Stimulated activated naive CD8-positive, alpha-beta T cell treated with anti-CD3 and anti-CD28 coated beads, Interleukin-15, amount 100 ng/mL, for 72 hours (primary cell): ENCODE measurements at regions not wholly inside any gene's neighbourhood (a gene's known extent, or its start where the extent isn't known, plus 50 kb on each side); places are given as distances from the start of the nearest gene placed in this dataset.

Experiments used
- ATAC-seq: fragments of 150-1000 bp; cut with Tn5 transposase; 2 replicates; pipeline ENCODE4 v1.10.0; 2021; ENCODE audit warnings: mild to moderate bottlenecking, moderate library complexity
- DNase-seq, 2 donors: peaks; one replicate each; pipeline ENCODE4 v3.0.0; 2021 to 2022
- H3K27ac Mint-ChIP-seq, 2 donors: one replicate each; pipeline ENCODE4 v1.8.0; 2022; ENCODE audit warnings: mild to moderate bottlenecking in 2 of 2, mixed read lengths in 2 of 2, moderate library complexity in 2 of 2
- H3K27me3 Mint-ChIP-seq: one replicate; pipeline ENCODE4 v1.8.0; 2022; ENCODE audit warnings: mixed read lengths
- H3K4me1 Mint-ChIP-seq: one replicate; pipeline ENCODE4 v1.8.0; 2022; ENCODE audit warnings: mild to moderate bottlenecking, mixed read lengths
- H3K4me3 Mint-ChIP-seq, 2 donors: one replicate each; pipeline ENCODE4 v1.8.0; 2022; ENCODE audit warnings: mild to moderate bottlenecking in 2 of 2, mixed read lengths in 2 of 2, moderate library complexity in 1 of 2
- H3K9me3 Mint-ChIP-seq, 2 donors: one replicate each; pipeline ENCODE4 v1.8.0; 2022; ENCODE audit warnings: mixed read lengths in 2 of 2

- H3K27me3 Mint-ChIP-seq = no peaks in the 10 kb centered on the region
- H3K4me3 Mint-ChIP-seq = no peak overlapping the region
- DNase-seq (no peak), ATAC-seq (no peak)
- H3K9me3 Mint-ChIP-seq = peaks cover 19 to 23% of the 10 kb centered on the region in 2 donors
- no peaks in the 10 kb centered on the region for H3K4me1 Mint-ChIP-seq
- H3K27ac Mint-ChIP-seq = no peak overlapping the region
Observed at GRCh38 chr5:136924490-136924889, 559.1 kb upstream of the TRPC7 start.

- DNase-seq = no peak
- no peak overlapping the region for H3K27ac Mint-ChIP-seq
- H3K4me1 Mint-ChIP-seq = no peaks in the 10 kb centered on the region
- no peaks in the 10 kb centered on the region for H3K27me3 Mint-ChIP-seq
- H3K4me3 Mint-ChIP-seq = no peak overlapping the region
- no peak for ATAC-seq
- H3K9me3 Mint-ChIP-seq = peaks cover 0 to 2% of the 10 kb centered on the region in 2 donors
Observed at GRCh38 chr5:136910625-136911024, 545.3 kb upstream of the TRPC7 start.

GRCh38 chr5:136909906-136910305 is 544.6 kb upstream of the TRPC7 start:
- no peak for DNase-seq
- no peaks in the 10 kb centered on the region for H3K27me3 Mint-ChIP-seq
- no peak overlapping the region for H3K27ac Mint-ChIP-seq
- no peak overlapping the region for H3K4me3 Mint-ChIP-seq
- H3K9me3 Mint-ChIP-seq = no peaks in the 10 kb centered on the region
- H3K4me1 Mint-ChIP-seq = no peaks in the 10 kb centered on the region
- ATAC-seq = no peak

- Mint-ChIP-seq H3K4me1 (no peaks in the 10 kb centered on the region), H3K27me3 (no peaks in the 10 kb centered on the region), H3K4me3 (no peak overlapping the region), H3K27ac (no peak overlapping the region), H3K9me3 (peaks cover 0 to 2% of the 10 kb centered on the region in 2 donors)
- ATAC-seq = no peak
- DNase-seq = no peak
Observed at GRCh38 chr5:136907371-136907770, 542.0 kb upstream of the TRPC7 start.

- no peaks in the 10 kb centered on the region for H3K4me1 Mint-ChIP-seq
- ATAC-seq (no peak), DNase-seq (no peak)
- H3K4me3 Mint-ChIP-seq = no peak overlapping the region
- H3K9me3 Mint-ChIP-seq = peaks cover 0 to 9% of the 10 kb centered on the region in 2 donors
- no peaks in the 10 kb centered on the region for H3K27me3 Mint-ChIP-seq
- H3K27ac Mint-ChIP-seq = no peak overlapping the region
Observed at GRCh38 chr5:136906545-136906944, 541.2 kb upstream of the TRPC7 start.

- Mint-ChIP-seq H3K4me1 (no peaks in the 10 kb centered on the region), H3K9me3 (peaks cover 8 to 17% of the 10 kb centered on the region in 2 donors), H3K27ac (no peak overlapping the region), H3K4me3 (no peak overlapping the region), H3K27me3 (no peaks in the 10 kb centered on the region)
- DNase-seq = no peak
- ATAC-seq = no peak
Observed at GRCh38 chr5:136905571-136905970, 540.2 kb upstream of the TRPC7 start.

GRCh38 chr5:136894070-136894469 is 528.7 kb upstream of the TRPC7 start:
- H3K4me3 Mint-ChIP-seq = no peak overlapping the region
- DNase-seq = no peak
- ATAC-seq = no peak
- H3K9me3 Mint-ChIP-seq = peaks cover 4 to 9% of the 10 kb centered on the region in 2 donors
- no peaks in the 10 kb centered on the region for H3K27me3 Mint-ChIP-seq
- no peaks in the 10 kb centered on the region for H3K4me1 Mint-ChIP-seq
- H3K27ac Mint-ChIP-seq = no peak overlapping the region

GRCh38 chr5:136892000-136892399 is 526.7 kb upstream of the TRPC7 start:
- no peak overlapping the region for H3K4me3 Mint-ChIP-seq
- H3K4me1 Mint-ChIP-seq = no peaks in the 10 kb centered on the region
- peaks cover 0 to 5% of the 10 kb centered on the region in 2 donors for H3K9me3 Mint-ChIP-seq
- no peaks in the 10 kb centered on the region for H3K27me3 Mint-ChIP-seq
- ATAC-seq (no peak), DNase-seq (no peak)
- H3K27ac Mint-ChIP-seq = no peak overlapping the region

- DNase-seq = no peak
- Mint-ChIP-seq H3K4me1 (no peaks in the 10 kb centered on the region), H3K9me3 (peaks cover 0 to 5% of the 10 kb centered on the region in 2 donors), H3K27me3 (no peaks in the 10 kb centered on the region), H3K27ac (no peak overlapping the region), H3K4me3 (no peak overlapping the region)
- ATAC-seq = no peak
Observed at GRCh38 chr5:136891175-136891972, 526.0 kb upstream of the TRPC7 start.

- DNase-seq (no peak), ATAC-seq (no peak)
- H3K27me3 Mint-ChIP-seq = no peaks in the 10 kb centered on the region
- no peak overlapping the region for H3K4me3 Mint-ChIP-seq
- H3K4me1 Mint-ChIP-seq = no peaks in the 10 kb centered on the region
- H3K9me3 Mint-ChIP-seq = peaks cover 0 to 5% of the 10 kb centered on the region in 2 donors
- no peak overlapping the region for H3K27ac Mint-ChIP-seq
Observed at GRCh38 chr5:136890431-136891148, 525.2 kb upstream of the TRPC7 start.

GRCh38 chr5:136886608-136887007 is 521.3 kb upstream of the TRPC7 start:
- no peak for DNase-seq
- H3K4me3 Mint-ChIP-seq = no peak overlapping the region

GRCh38 chr5:136864960-136865359 is 499.6 kb upstream of the TRPC7 start:
- DNase-seq (no peak), ATAC-seq (no peak)
- Mint-ChIP-seq H3K27ac (no peak overlapping the region), H3K9me3 (no peaks in the 10 kb centered on the region), H3K4me1 (no peaks in the 10 kb centered on the region), H3K4me3 (no peak overlapping the region), H3K27me3 (no peaks in the 10 kb centered on the region)

More at GRCh38 chr5:136886608-136887007, 521.3 kb upstream of the TRPC7 start:
- H3K27me3 Mint-ChIP-seq = no peaks in the 10 kb centered on the region
- no peaks in the 10 kb centered on the region for H3K4me1 Mint-ChIP-seq
- H3K9me3 Mint-ChIP-seq = peaks cover 4 to 12% of the 10 kb centered on the region in 2 donors
- H3K27ac Mint-ChIP-seq = no peak overlapping the region
- ATAC-seq = no peak

GRCh38 chr5:136856648-136857047 is 491.3 kb upstream of the TRPC7 start:
- no peaks in the 10 kb centered on the region for H3K4me1 Mint-ChIP-seq
- no peak overlapping the region for H3K27ac Mint-ChIP-seq
- no peak for ATAC-seq
- DNase-seq = no peak
- no peaks in the 10 kb centered on the region for H3K27me3 Mint-ChIP-seq
- H3K9me3 Mint-ChIP-seq = peaks cover 4 to 18% of the 10 kb centered on the region in 2 donors
- H3K4me3 Mint-ChIP-seq = no peak overlapping the region

- no peaks in the 10 kb centered on the region for H3K27me3 Mint-ChIP-seq
- H3K9me3 Mint-ChIP-seq = peaks cover 18 to 31% of the 10 kb centered on the region in 2 donors
- no peak overlapping the region for H3K27ac Mint-ChIP-seq
- no peaks in the 10 kb centered on the region for H3K4me1 Mint-ChIP-seq
- DNase-seq (no peak), ATAC-seq (no peak)
- no peak overlapping the region for H3K4me3 Mint-ChIP-seq
Observed at GRCh38 chr5:136853971-136854370, 488.6 kb upstream of the TRPC7 start.

- ATAC-seq = no peak
- no peak for DNase-seq
- no peak overlapping the region for H3K27ac Mint-ChIP-seq
- no peak overlapping the region for H3K4me3 Mint-ChIP-seq
- H3K27me3 Mint-ChIP-seq = no peaks in the 10 kb centered on the region
- peaks cover 0 to 18% of the 10 kb centered on the region in 2 donors for H3K9me3 Mint-ChIP-seq
- no peaks in the 10 kb centered on the region for H3K4me1 Mint-ChIP-seq
Observed at GRCh38 chr5:136840601-136841000, 475.3 kb upstream of the TRPC7 start.

- Mint-ChIP-seq H3K27me3 (no peaks in the 10 kb centered on the region), H3K4me1 (no peaks in the 10 kb centered on the region), H3K27ac (no peak overlapping the region), H3K9me3 (peaks cover 10 to 15% of the 10 kb centered on the region in 2 donors), H3K4me3 (no peak overlapping the region)
- DNase-seq (no peak), ATAC-seq (no peak)
Observed at GRCh38 chr5:136836093-136836492, 470.7 kb upstream of the TRPC7 start.
